ENCODE measurements at regions not wholly inside any gene's neighbourhood (a gene's known extent, or its start where the extent isn't known, plus 50 kb on each side); places are given as distances from the start of the nearest gene placed in this dataset.
"Not testable (repeated sequence)": the region's sequence is repeated elsewhere in the genome, so short reads cannot be mapped to it uniquely, and the experiment has no call there.

GRCh38 chr1:101485712-101486111 lies 248.9 kb downstream of the S1PR1 start:
- no peak for DNase-seq

GRCh38 chr1:101492144-101492543 lies 255.3 kb downstream of the S1PR1 start:
- DNase-seq: not testable (repeated sequence)

DNA sequence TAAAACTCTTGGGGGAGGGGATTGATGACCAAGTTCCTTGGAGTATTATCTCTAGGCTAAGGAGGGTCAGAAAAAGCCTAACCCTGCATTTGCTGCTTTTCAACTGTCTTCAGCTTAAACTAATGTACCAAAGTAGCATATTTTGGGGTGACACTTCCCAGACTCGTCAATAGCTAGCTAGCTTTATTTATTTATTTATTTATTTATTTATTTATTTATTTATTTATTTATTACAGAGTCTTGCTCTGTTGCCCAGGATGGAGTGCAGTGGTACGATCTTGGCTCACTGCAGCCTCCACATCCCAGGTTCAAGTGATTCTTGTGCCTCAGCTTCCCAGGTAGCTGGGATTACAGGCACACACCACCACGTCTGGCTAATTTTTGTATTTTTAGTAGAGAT lies 257.1 kb downstream of the S1PR1 start:
- DNase-seq: not testable (repeated sequence)

DNA sequence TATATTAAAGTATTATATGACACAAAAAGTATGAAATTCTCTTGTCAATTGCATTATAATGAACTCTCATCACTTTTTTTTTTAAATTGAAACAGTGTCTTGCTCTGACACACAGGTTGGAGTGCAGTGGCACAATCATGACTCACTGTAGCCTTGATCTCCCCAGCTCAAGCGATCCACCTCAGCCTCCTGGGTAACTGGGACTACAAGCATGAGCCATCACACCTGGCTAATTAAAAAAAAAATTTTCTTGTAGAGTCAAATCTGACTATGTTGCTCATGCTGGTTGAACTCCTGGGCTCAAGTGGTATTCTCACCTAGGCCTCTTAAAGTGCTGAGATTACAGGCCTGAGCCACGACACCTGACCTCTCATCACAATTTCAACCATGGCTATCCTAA lies 259.3 kb downstream of the S1PR1 start:
- DNase-seq: no peak

- DNase-seq: no peak
Observed at GRCh38 chr1:101497881-101498559, 261.2 kb downstream of the S1PR1 start.

DNA sequence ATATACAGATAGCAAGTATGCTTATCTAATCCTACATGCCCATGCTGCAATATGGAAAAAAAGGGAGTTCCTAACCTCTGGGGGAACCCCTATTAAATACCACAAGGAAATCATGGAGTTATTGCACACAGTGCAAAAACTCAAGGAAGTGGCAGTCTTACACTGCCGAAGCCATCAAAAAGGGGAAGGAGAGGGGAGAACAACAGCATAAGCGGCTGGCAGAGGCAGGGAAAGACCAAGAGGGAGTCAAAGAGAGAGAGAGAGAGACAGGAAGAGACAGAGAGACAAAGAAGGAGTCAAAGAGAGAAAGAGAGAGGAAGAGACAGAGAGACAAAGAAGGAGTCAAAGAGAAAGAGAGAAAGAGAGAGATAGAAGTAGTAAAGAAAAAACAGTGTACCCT lies 267.3 kb downstream of the S1PR1 start:
- not testable (repeated sequence) for DNase-seq

GRCh38 chr1:101505240-101505639 lies 268.4 kb downstream of the S1PR1 start:
- DNase-seq: not testable (repeated sequence)

- DNase-seq: no peak
Observed at GRCh38 chr1:101506541-101507164, 269.8 kb downstream of the S1PR1 start.

DNA sequence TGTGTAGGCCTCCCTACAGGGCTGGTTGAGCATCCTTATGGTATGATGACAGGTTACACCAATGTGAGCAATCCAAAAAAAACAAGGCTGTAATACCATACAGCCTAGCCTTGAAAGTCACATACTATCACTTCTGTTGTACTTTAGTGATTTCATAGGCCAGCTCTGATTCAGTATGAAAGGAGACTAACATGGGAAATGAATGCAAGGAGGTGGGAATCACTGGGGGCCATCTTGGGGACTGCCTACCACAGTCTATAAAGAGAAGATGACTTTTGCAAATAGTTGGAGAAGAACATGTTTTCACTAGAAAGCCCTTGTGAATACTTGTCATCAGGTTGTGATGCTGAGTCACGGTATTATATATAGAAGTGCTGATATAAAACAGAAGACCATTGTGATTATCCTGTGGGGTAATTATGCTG lies 270.7 kb downstream of the S1PR1 start:
- DNase-seq: no peak

GRCh38 chr1:101508913-101509312 lies 272.1 kb downstream of the S1PR1 start:
- no peak for DNase-seq

GRCh38 chr1:101509370-101509769 lies 272.6 kb downstream of the S1PR1 start:
- DNase-seq: no peak

GRCh38 chr1:101511202-101511891 lies 274.5 kb downstream of the S1PR1 start:
- DNase-seq: no peak

DNA sequence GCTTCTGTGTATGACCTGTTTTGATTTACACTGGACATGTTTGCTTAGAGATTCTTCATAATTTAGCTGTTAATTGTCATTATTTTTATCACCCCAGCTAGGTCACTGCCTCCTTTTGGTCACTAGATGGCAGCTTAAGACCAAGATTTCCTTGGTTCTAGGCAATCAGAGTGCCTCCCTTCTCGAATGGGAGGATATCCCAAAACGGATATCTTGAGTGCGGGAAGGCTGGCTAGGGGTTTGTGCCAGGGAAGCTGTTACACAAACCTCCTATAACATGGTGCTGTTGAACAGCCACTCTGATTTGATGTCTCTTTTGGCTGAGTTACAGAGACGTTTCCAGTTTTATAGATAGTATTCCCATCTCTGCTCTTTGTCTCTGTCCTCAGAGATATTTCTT lies 283.5 kb downstream of the S1PR1 start:
- DNase-seq: no peak

GRCh38 chr1:101522486-101522885 lies 285.7 kb downstream of the S1PR1 start:
- no peak for DNase-seq

- DNase-seq: no peak
Observed at GRCh38 chr1:101526813-101527212, 290.0 kb downstream of the S1PR1 start.

- DNase-seq: no peak
Observed at GRCh38 chr1:101532377-101532776, 295.6 kb downstream of the S1PR1 start.

GRCh38 chr1:101540161-101540560 lies 303.3 kb downstream of the S1PR1 start:
- no peak for DNase-seq

DNA sequence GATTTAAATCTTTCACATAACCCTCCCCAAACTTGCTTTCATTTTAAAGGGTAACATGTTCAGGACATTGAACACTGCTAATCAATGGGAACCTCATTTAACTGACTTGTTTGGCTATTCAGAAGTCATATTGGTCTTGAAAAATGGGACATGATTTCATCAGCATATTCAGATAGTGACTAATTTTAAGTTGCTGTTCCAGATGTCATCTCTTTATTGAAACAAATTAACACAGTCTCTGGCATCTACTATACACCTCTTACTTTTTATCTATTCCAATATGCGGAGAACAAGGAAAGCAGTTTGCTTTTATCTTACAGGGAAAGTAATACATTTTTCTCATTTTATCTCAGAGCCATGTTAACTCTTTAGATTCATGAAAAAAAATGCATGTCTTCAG lies 310.1 kb downstream of the S1PR1 start:
- DNase-seq: no peak

- DNase-seq: no peak
Observed at GRCh38 chr1:101547357-101547756, 310.5 kb downstream of the S1PR1 start.

GRCh38 chr1:101548376-101548775 lies 311.6 kb downstream of the S1PR1 start:
- DNase-seq: no peak

- no peak for DNase-seq
Observed at GRCh38 chr1:101550581-101550980, 313.8 kb downstream of the S1PR1 start.

DNA sequence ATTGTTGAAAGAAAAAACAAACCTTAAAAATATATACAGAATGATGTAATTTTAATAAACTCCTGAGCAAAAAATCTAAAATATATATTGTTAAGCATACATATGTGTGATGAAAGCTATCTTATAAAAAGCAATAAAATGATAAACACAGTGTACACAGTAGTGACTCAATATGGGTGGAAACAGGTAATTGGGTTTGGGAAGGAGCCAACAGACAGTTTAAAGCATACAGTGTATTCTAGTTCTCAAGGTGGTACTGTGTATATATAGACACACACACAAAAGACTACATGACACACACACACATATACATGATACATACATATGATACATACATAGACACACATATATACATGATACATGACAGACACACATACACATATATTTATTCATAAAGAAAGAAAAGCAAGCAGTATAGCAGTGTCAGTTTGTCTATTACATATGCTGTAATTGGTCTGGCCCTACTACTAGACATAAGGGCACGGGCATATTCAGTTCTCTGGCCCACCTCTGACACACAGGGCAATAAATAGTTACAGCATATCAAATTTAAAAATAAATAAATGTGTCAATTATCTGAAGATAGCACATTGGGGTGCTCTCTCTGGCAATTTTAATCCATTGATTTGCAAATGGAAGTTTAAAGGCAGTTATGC lies 330.2 kb downstream of the S1PR1 start:
- DNase-seq: no peak

GRCh38 chr1:101567582-101568189 lies 330.9 kb downstream of the S1PR1 start:
- DNase-seq: no peak
